BJ (cell line): ENCODE measurements at regions not wholly inside any gene's neighbourhood (a gene's known extent, or its start where the extent isn't known, plus 50 kb on each side); places are given as distances from the start of the nearest gene placed in this dataset.

ENCODE experiments used
- CTCF ChIA-PET: fragments of 350-600 bp; formaldehyde crosslinking; extraction: SDS; loops from one replicate; lab custom pipeline; 2021; ENCODE audit warnings: antibody characterized with exemption, inconsistent platforms; lab: Yijun Ruan, JAX
- POLR2A ChIA-PET: fragments of 300-600 bp; sonication (Branson Sonifier 250); formaldehyde crosslinking; extraction: SDS; loops from one replicate; lab custom pipeline; 2021; ENCODE audit warnings: antibody characterized with exemption; lab: Charles Lee
- DNase-seq: peaks from one replicate; pipeline ENCODE4 v3.0.0-alpha.2; 2011; ENCODE audit warnings: low read depth
- H3K27me3 ChIP-seq: 2 replicates; pipeline ENCODE4 v1.6.0; 2011; ENCODE audit warnings: low read length; ENCODE audit not compliant: control insufficient read depth, insufficient read depth
- H3K36me3 ChIP-seq: 2 replicates; pipeline ENCODE4 v1.5.1; 2011; ENCODE audit warnings: low read length; ENCODE audit not compliant: control insufficient read depth, insufficient read depth
- H3K4me3 ChIP-seq: 2 replicates; pipeline ENCODE4 v1.5.1; 2011; ENCODE audit warnings: low read depth, mild to moderate bottlenecking, control low read depth, low read length
- CTCF ChIP-seq: IDR thresholded peaks from 2 replicates; pipeline ENCODE4 v1.5.1; 2011; ENCODE audit warnings: low read depth, mild to moderate bottlenecking, control low read depth, inconsistent platforms, low read length, moderate library complexity; ENCODE audit not compliant: insufficient read depth

- no peak for TF ChIP-seq CTCF
- ChIA-PET POLR2A (no interaction called here), CTCF (no interaction called here)
- no peak overlapping the region for H3K4me3 ChIP-seq
- no peaks in the 10 kb centered on the region for H3K36me3 ChIP-seq
- no peak for DNase-seq
- H3K27me3 ChIP-seq, result no peaks in the 10 kb centered on the region
These were observed 100.2 kb upstream of the PGRMC2 start for GRCh38 chr4:128387600-128388351.

- ChIA-PET POLR2A (interaction anchor here (1.3 kb wide), 1 partner anchor 65 kb away, joined by 3 read pairs; no protein-coding TSS in a partner anchor), CTCF (no interaction called here)
- Histone ChIP-seq H3K27me3 (no peaks in the 10 kb centered on the region), H3K36me3 (no peaks in the 10 kb centered on the region), H3K4me3 (no peak overlapping the region)
- peak; percentile 86 for DNase-seq
- TF ChIP-seq CTCF, result peak; percentile 27; the same call in 1 of the 2 replicates
These were observed 99.4 kb upstream of the PGRMC2 start for GRCh38 chr4:128386761-128387599.

GRCh38 chr4:128385683-128386304 lies 98.2 kb upstream of the PGRMC2 start:
- Histone ChIP-seq H3K27me3 (no peaks in the 10 kb centered on the region), H3K36me3 (no peaks in the 10 kb centered on the region), H3K4me3 (no peak overlapping the region)
- ChIA-PET POLR2A (interaction anchor here (0.6 to 1.3 kb wide), 3 partner anchors 64 to 469 kb away, joined by 3 to 8 read pairs (median 3); no protein-coding TSS in a partner anchor), CTCF (interaction anchor here (0.6 to 1.8 kb wide), 4 partner anchors 69 to 132 kb away, joined by 3 to 4 read pairs (median 4); no protein-coding TSS in a partner anchor)
- no peak for DNase-seq
- TF ChIP-seq CTCF, result no peak

- no peak overlapping the region for H3K4me3 ChIP-seq
- no peaks in the 10 kb centered on the region for H3K36me3 ChIP-seq
- ChIA-PET CTCF (interaction anchor here (0.6 to 1.8 kb wide), 7 partner anchors 70 to 470 kb away, joined by 3 to 4 read pairs (median 4); no protein-coding TSS in a partner anchor), POLR2A (interaction anchor here (1.6 to 1.7 kb wide), 3 partner anchors 27 to 98 kb away, joined by 3 to 14 read pairs (median 4); no protein-coding TSS in a partner anchor)
- H3K27me3 ChIP-seq, result no peaks in the 10 kb centered on the region
- TF ChIP-seq CTCF, result no peak
- no peak for DNase-seq
These were observed 97.4 kb upstream of the PGRMC2 start for GRCh38 chr4:128384765-128385598.
